HG03135 (cell line): ENCODE measurements at regions not wholly inside any gene's neighbourhood (a gene's known extent, or its start where the extent isn't known, plus 50 kb on each side); places are given as distances from the start of the nearest gene placed in this dataset.

Source experiments
- ATAC-seq: cut with Tn5 transposase; IDR thresholded peaks from one replicate; pipeline ENCODE4 v1.9.1; 2021; ENCODE audit warnings: mild to moderate bottlenecking, moderate library complexity; ENCODE audit not compliant: unreplicated experiment

GRCh38 chr22:48975316-48975741 is 852.3 kb downstream of the BRD1 start:
- no peak for ATAC-seq

GRCh38 chr22:48974443-48975315 is 853.0 kb downstream of the BRD1 start:
- no peak for ATAC-seq

GRCh38 chr22:48973694-48974041 is 854.0 kb downstream of the BRD1 start:
- no peak for ATAC-seq

- ATAC-seq, result no peak
Observed at GRCh38 chr22:48972979-48973693, 854.5 kb downstream of the BRD1 start.

- ATAC-seq, result no peak
Observed at GRCh38 chr22:48968201-48968959, 859.3 kb downstream of the BRD1 start.

GRCh38 chr22:48963405-48963804 is 864.3 kb downstream of the BRD1 start:
- no peak for ATAC-seq

GRCh38 chr22:48961705-48962104 is 866.0 kb downstream of the BRD1 start:
- no peak for ATAC-seq

GRCh38 chr22:48960980-48961660 is 866.6 kb downstream of the BRD1 start:
- no peak for ATAC-seq

GRCh38 chr22:48960576-48960975 is 867.1 kb downstream of the BRD1 start:
- ATAC-seq, result no peak

- ATAC-seq, result no peak
Observed at GRCh38 chr22:48959496-48959895, 868.2 kb downstream of the BRD1 start.

GRCh38 chr22:48957987-48958321 is 869.7 kb downstream of the BRD1 start:
- no peak for ATAC-seq

- no peak for ATAC-seq
Observed at GRCh38 chr22:48957311-48957986, 870.2 kb downstream of the BRD1 start.

GRCh38 chr22:48955351-48956311 is 872.0 kb downstream of the BRD1 start:
- no peak for ATAC-seq

- ATAC-seq, result no peak
Observed at GRCh38 chr22:48954781-48955311, 872.8 kb downstream of the BRD1 start.

GRCh38 chr22:48953830-48954229 is 873.8 kb downstream of the BRD1 start:
- ATAC-seq, result no peak

- ATAC-seq, result no peak
Observed at GRCh38 chr22:48953103-48953720, 874.5 kb downstream of the BRD1 start.

GRCh38 chr22:48952256-48953102 is 875.2 kb downstream of the BRD1 start:
- no peak for ATAC-seq

- ATAC-seq, result no peak
Observed at GRCh38 chr22:48951836-48952235, 875.8 kb downstream of the BRD1 start.
